Testis (tissue), 2 donors: ENCODE measurements at regions not wholly inside any gene's neighbourhood (a gene's known extent, or its start where the extent isn't known, plus 50 kb on each side); places are given as distances from the start of the nearest gene placed in this dataset.

Experiments
- POLR2A ChIP-seq: fragments of 450-650 bp; IDR thresholded peaks from one replicate; pipeline ENCODE4 v1.6.1; 2017; ENCODE audit warnings: antibody characterized with exemption, mild to moderate bottlenecking, moderate library complexity
- TF ChIP-seq, protein P1 (sequence below), 3 experiments: fragments of 450-650 bp in 2 of 3; fragments of 200-600 bp in 1 of 3; sonication (generic) in 1 of 3; IDR thresholded peaks; one replicate each; pipeline ENCODE4 v1.5.1; 2016 to 2019; ENCODE audit warnings: antibody characterized with exemption in 3 of 3, mild to moderate bottlenecking in 2 of 3, moderate library complexity in 1 of 3

DNA sequence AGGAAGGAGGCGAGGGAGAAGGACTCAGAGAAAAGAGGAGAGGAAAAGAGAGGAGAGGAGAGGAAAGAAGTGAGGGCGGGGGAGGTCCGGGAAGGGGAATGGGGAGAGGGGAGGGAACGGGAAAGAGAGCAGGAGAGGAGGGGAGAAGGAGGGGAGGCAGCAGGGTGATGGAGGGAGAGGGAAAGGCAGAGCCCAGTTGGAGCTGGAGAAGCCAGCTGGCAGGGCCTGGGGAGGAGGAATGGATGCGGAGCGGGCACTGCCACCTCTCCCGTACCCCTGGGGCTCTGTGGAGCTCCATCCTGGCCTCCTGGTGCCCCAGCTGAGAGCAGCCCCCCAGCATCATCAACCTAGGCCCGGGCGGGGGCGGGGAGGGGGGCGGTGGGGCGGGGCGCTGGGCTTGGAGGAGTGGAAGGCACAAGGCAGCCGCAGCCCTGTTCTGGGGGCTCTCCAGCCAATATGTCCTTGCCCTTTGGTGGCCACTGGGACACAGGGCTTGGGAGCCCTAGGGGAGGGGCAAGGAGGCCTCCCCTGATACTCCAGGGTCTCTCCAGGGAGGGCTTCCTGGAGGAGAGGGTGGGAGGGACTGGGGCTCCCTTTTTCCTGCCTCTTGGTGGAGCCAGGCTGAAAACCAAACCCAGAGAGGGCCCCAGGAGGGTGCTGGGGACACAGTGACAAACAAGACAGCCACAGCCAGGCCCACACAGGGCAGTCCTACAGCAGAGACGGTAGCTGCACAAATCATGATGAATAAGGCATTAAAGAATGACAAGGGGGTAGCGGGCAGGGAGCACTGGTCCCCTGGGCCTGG is 123.7 kb downstream of the C9orf50 start:
- TF ChIP-seq, protein P1, sequence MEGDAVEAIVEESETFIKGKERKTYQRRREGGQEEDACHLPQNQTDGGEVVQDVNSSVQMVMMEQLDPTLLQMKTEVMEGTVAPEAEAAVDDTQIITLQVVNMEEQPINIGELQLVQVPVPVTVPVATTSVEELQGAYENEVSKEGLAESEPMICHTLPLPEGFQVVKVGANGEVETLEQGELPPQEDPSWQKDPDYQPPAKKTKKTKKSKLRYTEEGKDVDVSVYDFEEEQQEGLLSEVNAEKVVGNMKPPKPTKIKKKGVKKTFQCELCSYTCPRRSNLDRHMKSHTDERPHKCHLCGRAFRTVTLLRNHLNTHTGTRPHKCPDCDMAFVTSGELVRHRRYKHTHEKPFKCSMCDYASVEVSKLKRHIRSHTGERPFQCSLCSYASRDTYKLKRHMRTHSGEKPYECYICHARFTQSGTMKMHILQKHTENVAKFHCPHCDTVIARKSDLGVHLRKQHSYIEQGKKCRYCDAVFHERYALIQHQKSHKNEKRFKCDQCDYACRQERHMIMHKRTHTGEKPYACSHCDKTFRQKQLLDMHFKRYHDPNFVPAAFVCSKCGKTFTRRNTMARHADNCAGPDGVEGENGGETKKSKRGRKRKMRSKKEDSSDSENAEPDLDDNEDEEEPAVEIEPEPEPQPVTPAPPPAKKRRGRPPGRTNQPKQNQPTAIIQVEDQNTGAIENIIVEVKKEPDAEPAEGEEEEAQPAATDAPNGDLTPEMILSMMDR (IDR thresholded peaks at IDR 0.05): no peak
- no peak for TF ChIP-seq POLR2A
